ENCODE measurements at regions not wholly inside any gene's neighbourhood (a gene's known extent, or its start where the extent isn't known, plus 50 kb on each side); places are given as distances from the start of the nearest gene placed in this dataset.
"Not testable (repeated sequence)": the region's sequence is repeated elsewhere in the genome, so short reads cannot be mapped to it uniquely, and the experiment has no call there.

DNA sequence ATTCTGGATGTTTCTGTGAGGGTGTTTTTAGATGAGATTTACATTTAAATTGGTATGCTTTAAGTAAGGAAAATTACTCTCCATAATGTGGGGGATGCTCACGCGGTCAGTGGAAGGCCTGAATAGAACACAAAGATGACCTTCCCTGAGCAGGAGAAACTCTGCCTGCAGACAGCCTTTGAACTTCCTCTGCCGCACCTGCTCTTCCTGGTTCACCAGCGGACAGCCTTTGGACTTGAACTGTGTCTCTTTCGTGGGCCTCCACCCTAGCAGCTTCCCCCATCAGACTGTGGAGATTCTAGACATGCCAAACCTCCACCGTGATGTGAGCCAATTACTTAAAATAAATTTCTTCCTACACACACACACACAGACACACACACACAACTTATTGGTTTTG, 210.7 kb downstream of the EFCAB11 start:
- no peak for DNase-seq

DNA sequence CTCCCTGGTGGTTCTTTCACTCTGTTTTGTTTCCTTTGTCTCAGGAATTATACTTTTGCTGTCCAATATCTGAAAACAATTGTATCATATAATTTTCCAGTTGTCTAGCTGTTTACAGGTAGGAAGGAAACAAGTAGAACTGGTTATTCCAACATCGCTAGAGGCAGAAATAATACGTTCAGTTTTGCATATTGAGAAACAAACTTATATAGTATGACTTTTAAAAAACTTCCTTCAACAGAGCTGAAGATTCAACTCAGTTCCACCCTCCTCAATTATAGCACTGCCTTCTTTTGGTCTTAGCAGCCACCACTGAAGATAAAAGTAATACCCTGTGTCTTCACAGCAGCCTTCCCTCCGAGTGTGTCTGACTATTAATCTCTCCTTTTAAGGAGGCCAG, 214.3 kb downstream of the EFCAB11 start:
- DNase-seq = no peak

DNA sequence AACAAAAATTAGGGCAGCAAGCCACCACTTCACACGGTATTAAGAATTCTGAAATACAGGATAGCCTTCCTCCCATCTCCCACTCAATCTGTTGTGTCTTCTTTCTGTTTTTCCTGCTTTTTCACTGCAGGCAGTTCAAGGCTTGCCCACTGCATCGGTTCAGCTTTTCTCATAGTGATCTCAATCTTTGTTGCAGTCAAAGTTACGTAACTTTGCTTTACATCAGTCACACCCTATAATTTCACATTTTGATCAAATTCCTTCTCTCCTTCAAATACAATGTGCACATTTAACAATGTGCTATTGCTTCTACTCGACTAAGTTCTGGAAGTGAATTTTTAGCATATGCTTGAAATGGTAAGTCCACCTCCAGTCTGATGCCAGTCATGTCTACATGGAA, 217.6 kb downstream of the EFCAB11 start:
- DNase-seq = no peak

DNA sequence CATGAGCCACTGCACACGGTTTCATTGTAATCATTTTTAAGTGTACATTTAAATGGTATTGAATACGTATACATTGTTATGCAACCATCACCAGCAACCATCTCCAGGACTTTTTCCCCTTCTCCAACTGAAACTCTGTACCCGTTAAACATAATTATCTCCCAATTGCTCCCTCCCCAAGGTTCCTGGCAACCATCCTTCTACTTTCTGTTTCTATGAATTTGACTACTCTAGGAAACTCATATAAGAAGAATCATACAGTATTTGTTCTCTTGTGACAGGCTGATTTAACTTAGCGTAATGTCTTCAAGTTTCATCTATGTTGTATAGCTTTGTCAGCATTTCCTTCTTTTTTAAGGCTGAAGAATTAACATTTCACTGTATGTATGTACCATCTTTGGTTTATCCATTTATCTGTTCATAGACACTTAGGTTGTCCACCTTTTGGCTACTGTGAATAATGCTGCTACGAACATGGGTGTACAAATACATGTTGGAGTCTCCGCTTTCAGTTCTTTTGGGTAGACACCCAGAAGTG, 223.1 kb downstream of the EFCAB11 start:
- DNase-seq = no peak

DNA sequence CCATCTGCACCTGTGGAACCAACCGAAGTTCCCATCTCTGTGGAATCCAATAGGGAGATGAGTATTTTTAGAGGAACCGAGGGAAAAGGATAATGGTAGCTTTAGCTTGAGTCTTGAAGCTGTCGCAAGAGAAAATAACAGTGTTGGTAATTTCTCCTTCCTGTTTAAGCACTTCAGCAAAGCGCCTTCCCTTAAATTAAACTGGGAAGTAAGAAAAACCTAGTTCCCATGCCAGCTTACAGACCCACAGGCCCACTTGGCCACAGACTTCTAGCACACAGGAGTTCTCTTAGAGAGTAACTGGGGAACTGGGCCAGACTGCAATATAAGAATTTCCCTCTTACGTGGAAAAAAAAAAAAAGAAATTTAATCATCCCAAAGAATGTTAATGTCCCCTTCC, 223.8 kb downstream of the EFCAB11 start:
- DNase-seq = no peak

DNA sequence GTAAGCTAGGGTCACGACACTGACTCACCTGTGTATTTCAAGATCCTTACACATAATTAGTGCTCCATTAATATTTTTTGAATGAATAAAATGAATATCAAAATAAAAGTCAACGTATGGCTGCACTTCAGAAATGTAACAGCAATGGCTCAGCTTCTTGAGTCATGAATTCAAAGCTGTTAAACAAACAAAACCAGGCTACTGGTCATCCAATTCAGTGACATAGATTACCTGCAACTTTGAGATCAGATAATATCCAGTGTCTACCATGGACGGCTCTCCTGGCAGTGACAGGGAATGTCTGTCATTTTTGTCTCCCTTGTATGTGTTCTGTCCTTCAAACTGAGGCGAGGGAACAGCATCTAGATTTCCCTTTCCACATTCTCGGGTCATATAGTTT, 225.6 kb downstream of the EFCAB11 start:
- no peak for DNase-seq

DNA sequence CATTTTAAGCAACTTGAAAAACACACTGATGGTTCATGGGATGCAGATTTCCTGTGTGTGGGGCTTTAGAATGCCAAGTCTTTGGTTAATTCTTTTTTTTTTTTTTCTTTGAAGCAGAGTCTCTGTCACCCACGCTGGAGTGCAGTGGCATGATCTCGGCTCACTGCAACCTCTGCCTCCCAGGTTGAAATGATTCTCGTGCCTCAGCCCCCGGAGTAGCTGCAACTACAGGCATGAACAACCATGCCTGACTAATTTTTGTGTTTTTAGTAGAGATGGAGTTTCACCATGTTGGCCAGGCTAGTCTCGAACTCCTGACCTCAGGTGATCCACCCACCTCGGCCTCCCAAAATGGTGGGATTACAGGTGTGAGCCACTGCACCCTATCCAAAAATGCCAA, 228.3 kb downstream of the EFCAB11 start:
- not testable (repeated sequence) for DNase-seq

DNA sequence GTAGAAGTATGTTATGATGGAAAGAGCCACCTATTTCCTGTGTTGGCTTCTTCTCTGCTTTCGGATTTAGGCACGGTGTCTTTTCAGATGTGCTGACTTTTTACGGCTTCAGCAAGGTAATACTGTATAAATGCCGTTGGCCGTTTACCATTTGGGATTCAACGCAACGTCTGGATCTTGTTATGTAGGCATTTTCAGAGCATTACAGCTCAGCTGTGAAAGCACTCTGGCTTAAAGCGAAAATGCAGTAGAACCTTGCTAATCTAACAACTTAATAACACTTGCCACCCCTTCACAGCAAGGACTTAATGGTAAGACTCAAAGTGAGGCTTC, 229.9 kb downstream of the EFCAB11 start:
- no peak for DNase-seq

DNA sequence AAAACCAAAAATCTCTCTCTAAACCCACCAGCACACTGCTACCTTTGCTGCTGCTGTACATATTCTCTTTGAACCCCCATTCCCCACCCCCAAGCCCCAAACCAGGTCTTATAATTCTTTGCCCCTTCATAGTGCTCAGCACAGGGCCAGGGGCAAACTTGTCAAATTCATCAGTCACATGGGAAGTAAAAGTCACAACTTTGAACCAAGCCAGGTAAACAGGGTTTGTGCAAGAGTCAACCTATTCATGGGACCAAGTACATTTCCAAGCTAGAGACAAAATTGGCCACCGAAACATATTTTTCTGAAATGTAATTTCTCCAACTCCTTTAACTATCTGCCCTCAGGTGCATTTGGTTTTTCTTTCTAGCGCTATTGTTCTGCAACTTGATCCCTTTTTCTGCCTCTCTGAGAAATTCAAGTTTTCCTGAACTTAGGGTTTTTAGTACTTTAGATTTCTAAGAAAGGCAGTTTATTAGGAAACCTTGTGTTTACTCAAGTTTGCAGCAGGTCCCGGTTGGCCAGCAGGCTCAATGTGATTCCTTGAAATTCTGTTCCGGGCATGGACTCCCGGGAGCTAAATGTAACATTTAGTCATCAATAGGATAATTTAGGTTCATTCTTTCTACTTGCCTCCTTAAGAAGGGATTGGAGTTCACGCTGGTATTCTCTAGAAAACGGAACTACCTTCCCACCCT, 230.5 kb downstream of the EFCAB11 start:
- no peak for DNase-seq

DNA sequence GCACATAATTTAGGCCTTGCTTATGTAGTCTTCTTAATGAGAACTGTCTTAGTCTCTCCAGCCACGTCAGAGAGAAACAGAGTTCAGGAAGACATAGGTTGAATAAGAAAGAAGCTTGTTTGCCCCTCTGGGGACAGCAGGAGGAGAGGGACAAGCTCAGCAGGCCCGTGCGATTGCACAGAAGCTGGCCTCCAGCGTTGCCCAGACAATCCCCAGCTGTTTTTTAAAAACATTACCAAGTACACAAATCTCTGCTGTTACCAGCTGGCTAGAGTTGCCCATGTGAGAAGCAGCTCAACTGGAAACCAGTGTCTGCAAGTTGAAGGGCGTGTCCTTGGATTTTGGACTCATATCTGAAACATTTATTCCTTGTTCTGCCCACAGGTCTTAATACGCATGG, 232.6 kb downstream of the EFCAB11 start:
- DNase-seq = no peak

DNA sequence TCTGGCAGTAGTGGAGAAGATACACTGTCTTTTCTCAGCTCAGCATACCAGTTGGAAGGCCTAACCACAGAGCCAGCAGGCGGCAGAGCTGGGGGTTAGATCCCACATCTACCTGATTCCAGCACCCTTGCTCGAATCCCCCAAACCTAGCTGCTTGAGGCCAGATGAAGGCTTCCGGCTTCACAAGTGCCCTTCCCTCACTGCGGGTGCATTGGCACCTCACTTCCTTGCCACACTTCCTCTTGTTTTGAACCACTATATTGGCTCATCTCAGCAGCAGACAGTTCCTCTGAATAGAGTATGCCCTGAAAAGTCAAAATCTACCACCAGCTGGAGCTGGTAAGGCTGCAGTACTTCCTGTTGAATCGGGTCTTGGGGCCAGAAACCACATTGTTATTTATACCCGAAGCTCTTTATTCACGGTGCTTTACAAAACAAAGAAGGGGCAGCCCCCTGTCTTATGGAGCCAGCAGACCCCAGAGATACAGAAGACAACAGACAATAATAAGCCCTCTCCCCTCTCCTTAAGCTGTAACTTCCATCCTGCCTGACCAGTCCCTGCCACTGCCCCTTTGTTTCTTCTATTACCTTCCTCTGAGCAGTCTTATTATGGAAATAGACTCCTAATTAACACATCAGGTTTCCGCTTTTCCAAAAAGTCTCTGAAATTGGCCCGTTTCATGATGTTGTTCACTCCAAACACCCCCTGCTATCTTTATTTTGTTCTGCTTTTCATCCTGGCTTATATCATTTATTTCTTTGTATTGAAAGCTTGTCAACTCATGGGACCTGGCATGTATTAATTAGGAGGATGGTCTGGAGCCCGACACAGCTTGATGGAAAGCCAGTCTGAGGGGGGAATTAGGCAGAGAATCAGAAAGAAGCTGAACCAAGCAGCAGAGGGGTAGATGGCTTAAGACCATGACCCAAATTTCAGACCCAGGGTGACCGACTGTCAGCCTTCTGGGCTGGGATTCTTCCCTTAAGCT, 233.5 kb downstream of the EFCAB11 start:
- no peak for DNase-seq

DNA sequence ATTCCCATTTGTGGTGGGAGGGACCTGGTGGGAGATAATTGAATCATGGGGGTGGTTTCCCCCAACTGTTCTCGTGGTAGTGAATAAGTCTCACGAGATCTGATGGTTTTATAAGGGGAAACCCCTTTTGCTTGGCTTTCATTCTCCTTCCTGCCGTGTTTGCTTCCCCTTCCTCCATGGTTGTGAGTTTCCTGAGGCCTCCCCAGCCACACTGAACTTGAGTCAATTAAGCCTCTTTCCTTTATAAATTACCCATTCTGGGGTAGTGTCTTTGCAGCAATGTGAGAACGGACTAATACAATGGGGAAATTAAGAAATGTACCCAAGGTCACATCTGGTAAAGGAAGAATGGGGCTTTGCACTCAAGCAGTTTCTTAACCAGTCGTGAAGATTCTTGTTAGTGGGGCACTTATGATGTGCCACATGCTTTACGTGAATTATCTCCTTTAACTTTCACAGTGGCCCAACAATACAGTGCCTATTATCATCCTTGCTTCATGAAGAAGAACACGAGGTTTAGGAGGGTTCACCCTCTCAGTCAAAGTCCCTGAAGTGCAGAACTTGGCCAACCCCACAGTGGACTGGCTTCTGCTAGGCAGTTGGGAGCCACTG, 234.3 kb downstream of the EFCAB11 start:
- no peak for DNase-seq

DNA sequence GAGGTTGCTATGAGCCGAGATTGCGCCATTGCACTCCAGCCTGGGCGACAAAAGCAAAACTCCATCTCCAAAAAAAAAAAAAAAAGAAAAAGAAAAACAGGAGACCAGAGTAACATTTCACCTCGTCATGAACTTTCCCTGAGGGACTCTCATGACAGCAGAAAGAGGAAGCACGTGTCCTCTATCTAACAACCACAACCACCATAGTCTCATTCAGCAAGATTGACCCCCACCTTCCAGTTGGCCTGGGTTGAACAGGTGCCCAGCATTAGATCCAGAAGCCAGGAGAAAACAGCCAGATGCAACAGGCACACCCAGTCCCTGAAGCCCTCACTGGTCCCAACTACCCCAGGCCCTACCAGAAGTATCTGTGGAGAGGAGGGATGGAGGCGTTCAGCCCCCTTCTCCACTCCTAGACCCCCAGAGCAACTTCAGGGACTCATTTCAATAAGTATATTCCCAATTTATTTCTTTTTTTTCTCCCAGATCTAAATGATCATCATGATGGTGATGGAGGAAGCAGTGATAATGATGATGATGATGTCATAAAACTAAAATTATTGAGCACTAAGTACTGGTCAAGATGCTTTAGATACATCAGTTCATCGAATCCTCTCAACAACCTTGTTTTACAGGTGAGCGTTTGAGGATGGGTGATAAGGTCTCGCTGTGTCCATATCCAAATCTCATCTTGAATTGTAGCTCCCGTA, 235.0 kb downstream of the EFCAB11 start:
- no peak for DNase-seq

DNA sequence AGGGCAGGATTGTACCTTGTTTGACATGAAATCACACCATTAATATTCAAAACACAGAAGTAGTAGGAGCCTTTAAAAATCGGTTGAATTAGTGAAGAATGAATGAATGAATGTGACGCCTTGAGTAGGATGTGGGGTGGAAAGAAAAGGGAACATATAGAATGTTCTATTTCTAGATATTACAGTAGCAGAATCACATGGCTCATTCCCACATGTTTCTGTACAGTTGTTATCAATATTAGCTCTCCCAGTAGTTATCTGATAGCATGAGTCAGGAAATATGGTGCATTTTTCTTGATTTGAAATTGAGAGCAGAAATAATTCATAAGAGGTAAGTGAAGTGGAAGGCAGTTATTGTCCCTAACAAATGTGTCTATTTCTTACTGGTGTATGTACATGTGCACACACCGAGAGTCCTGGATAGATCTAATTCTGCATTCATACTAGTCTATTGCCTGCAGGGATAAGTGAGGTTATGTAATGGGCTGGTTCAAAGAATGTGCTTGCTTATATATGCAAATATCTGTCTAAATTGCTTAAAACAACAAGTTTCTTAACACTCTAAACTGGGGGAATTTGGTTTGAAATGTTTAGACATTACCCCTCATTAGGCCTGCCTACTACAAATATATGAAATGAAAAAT, 245.4 kb downstream of the EFCAB11 start:
- DNase-seq = no peak

DNA sequence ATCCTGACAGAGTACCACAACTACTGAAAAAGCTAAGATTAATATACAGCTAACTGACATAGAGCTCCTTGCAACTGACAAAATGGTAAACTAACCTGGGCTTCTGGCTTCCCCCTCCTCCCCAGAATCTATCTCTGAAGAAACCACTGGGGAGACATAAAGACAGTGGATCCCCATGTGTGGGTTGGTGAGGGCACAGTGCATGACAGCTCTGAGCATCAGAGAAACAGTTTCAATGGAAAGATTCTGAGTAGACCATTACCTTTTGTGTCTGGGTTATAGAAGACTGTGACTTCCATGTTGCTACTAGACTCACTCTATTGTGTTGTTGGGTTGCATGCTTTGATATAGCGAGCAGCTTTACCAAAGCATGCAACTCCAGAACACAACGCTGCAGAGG, 247.4 kb downstream of the EFCAB11 start:
- DNase-seq = no peak

DNA sequence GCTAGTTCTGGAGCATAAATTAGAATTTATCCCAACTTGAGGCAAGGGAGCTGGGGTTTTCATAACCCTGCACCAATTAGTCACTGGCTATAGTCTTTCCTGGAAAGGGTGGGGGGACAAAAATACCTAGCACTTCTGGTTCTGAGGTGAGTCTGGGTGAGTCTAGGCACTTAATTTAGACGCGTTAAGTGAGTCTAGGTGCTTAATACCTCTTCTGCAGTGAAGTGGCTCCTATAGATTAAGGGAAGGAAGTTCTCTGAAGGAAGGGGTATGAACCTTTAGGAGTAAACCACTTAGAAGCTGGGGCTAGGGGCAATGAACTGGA, 251.7 kb downstream of the EFCAB11 start:
- no peak for DNase-seq

DNA sequence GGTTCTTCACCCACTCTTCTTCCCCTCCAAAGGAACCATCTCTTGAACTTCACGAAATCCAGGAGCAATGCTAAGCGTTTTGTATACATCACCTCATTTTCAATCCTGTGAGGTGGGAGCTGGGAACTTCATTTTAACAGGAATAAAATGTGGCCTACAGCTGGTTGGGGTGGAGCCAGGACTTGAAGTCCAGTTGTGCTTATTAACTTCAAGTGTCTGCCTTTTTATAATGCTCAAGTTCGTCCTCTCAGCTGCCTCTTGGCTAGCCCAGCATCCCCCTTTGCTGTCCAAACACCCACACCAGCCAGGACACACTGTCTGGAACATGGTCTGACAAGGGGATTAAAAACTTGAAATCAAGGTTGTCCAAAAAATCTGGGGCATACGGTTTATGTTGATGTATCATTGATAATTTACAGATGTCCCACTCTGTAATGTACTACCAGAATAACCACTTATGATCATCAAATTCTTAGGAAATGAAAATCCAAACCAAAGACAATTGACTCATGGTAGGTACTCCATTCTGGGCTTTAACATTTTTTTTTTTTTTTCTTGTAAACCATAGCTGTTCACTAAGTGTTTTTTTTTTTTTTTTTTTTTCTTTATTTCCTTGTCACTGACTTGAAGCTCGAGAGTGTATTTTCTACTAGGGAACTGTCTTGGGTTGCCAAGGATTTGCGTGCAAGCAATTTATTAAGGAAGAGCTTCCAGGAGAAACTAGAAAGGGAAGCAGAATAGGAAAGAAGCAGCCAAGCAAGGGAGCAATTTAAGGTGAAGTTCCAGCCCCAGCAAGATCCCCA, 252.3 kb downstream of the EFCAB11 start:
- peak; percentile 74 for DNase-seq

DNA sequence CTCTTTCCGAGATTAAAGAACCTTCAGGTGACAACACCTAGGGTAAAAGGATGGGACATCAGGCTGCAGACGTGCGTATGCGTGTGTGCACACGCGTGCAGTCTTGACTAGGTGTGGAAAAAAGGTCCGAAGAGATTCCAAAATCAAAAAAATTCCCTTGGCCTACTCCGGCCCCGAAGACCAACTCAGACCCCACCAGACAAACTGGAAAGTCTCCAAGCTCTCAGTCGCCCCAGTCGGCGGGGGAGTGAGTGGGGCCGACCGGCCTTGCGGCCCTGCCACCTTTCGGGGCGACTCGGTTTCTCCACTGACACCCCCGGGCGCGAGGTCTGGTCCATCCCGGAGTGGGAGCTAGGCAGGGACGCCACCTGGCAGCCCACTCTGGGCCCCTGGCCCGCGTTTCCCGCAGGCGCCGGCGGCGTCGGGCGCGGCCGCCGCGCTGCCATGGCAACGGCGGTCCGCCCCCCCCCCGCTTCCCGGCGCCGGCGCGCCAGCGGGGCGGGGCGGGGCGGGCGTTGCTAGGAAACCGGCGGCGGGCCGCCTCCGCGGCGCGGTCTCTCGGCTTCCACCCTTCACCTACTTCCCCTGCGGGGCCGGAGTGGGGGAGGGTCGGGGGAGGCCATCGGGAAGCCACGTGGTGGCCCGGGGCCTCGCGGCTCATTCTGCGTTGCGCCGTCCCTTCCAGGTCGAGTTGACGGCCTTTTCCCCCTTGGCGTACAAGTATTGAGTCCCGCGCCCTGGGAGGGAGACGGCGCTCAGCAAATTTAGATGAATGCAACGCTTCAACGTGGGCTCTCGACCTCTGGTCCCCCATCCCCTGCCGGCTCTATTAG, 253.1 kb downstream of the EFCAB11 start:
- DNase-seq = peak; percentile 79

DNA sequence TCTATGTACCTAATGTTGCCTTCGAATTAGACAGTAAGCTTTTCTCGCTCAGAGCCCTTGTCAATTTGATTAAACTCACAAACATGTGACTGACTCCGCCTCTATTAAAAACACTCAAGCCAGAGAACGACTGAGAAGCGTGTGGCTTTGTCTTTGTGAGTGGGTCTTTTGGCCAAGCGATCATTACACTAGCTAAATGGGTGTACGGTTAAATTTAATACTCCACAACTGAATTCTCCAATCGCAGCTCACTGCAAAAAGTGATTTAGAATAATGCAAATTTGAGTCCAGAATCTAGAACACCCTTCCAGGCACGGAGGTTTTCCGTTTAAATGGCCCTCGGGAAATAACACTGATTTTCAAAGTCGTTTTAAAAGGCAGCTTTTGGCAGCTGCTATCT, 253.7 kb downstream of the EFCAB11 start:
- peak; percentile 22 for DNase-seq

DNA sequence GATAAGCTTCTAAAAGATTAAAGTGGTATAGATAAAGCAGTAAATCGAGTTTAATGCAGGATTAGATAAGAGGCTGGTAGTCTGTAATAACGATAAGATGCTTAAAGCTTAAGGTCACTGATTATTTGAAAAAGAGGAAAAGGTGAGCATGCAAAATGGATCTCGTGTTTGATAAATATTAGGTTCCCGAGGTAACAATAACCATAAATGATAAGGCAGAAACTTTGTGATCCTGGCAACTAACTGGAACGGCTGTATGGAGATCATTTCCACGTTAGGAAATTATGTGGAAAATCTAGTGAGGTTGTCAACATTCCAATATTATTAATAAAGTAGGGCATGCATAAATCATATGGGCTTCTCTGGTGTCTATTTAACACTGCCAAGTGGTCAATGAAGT, 255.5 kb downstream of the EFCAB11 start:
- DNase-seq = no peak

Measured in DMS79 (cell line).